ENCODE measurements at regions not wholly inside any gene's neighbourhood (a gene's known extent, or its start where the extent isn't known, plus 50 kb on each side); places are given as distances from the start of the nearest gene placed in this dataset.

DNA sequence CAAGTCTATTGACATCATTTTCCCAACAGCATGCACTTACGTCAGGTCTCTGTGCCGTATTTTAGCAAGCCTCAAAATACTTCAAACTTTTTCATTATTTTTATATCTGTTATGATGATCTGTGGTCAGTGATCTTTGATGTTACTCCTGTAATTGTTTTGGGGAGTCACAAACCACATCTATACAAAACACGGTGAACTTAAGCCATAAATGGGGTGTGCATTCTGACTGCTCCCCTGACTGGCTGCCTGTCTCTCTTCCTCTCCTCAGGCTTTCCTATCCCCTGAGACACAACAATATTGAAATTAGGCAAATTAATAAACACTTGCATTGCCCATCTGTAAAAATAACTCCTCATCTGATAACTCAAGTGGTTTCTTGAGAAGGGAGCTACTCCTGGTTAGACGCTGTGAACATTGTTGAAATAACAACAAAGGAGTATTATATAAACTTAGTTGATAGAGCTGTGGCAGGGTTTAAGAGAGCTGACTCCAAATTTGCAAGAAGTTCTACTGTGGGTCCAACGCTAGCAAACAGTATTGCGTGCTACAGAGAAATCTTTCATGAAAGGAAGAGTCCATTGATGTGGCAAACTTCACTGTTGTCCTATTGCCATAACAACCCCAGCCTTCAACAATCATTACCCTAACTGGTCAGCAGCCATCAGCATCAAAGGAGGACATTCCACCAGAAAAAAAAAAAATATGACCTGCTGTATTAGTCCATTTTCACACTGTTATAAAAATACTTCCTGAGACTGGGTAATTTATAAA lies 105.8 kb upstream of the DSCAM start:
- H3K9me3 ChIP-seq (ENCODE audit: low read depth, low read length), result no peaks in the 10 kb centered on the region
- no peak for DNase-seq (ENCODE audit: low read depth, low spot score)
- H3K27ac ChIP-seq, result no peak overlapping the region
- no peaks in the 10 kb centered on the region for H3K36me3 ChIP-seq (ENCODE audit: insufficient read depth, low read length)
- no peak overlapping the region for H3K4me3 ChIP-seq
- TF ChIP-seq EZH2 (IDR thresholded peaks at IDR 0.05) (no peak), POLR2AphosphoS5 (IDR thresholded peaks at IDR 0.05; ENCODE audit: borderline replicate concordance, low read depth, low read length) (no peak), FOXP2 (optimal IDR thresholded peaks at IDR 0.05; ENCODE audit: control extremely low read depth, extremely low read length, insufficient read depth) (no peak)
- H3K9ac ChIP-seq (ENCODE audit: insufficient read length), result no peak overlapping the region

GRCh38 chr21:40964691-40965090 lies 117.7 kb upstream of the DSCAM start:
- no peak for TF ChIP-seq EZH2 (IDR thresholded peaks at IDR 0.05)
- TF ChIP-seq FOXP2 (optimal IDR thresholded peaks at IDR 0.05; ENCODE audit: control extremely low read depth, extremely low read length, insufficient read depth), result no peak
- TF ChIP-seq POLR2AphosphoS5 (IDR thresholded peaks at IDR 0.05; ENCODE audit: borderline replicate concordance, low read depth, low read length), result no peak
- Histone ChIP-seq H3K36me3 (ENCODE audit: insufficient read depth, low read length) (no peaks in the 10 kb centered on the region), H3K27ac (peak overlapping the region; percentile 36; the same call in 1 of the 2 replicates), H3K9ac (ENCODE audit: insufficient read length) (no peak overlapping the region), H3K9me3 (ENCODE audit: low read depth, low read length) (no peaks in the 10 kb centered on the region), H3K4me3 (peak overlapping the region; percentile 11; the same call in 1 of the 2 replicates)
- DNase-seq (ENCODE audit: low read depth, low spot score), result no peak

DNA sequence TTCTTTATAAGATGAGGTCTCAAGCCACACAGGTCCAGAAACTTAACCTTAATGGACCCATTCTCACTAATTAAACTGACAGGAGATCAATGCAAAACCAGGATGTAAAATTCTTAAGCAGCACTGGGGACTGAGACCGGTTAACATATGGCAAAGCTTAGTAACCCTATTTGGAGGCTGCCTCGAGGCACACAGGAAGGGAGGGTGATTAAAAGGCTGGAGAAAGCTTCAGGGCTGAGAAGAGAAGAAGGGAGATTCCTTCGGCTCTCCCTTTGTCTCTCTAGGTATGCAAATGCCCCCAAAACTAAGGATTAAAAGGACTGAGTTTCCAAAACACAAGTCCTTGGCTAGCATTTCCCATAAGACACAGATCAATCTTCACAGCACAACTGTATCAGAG lies 120.8 kb upstream of the DSCAM start:
- TF ChIP-seq POLR2AphosphoS5 (IDR thresholded peaks at IDR 0.05; ENCODE audit: borderline replicate concordance, low read depth, low read length) (no peak), EZH2 (IDR thresholded peaks at IDR 0.05) (no peak), FOXP2 (optimal IDR thresholded peaks at IDR 0.05; ENCODE audit: control extremely low read depth, extremely low read length, insufficient read depth) (no peak)
- no peak for DNase-seq (ENCODE audit: low read depth, low spot score)

DNA sequence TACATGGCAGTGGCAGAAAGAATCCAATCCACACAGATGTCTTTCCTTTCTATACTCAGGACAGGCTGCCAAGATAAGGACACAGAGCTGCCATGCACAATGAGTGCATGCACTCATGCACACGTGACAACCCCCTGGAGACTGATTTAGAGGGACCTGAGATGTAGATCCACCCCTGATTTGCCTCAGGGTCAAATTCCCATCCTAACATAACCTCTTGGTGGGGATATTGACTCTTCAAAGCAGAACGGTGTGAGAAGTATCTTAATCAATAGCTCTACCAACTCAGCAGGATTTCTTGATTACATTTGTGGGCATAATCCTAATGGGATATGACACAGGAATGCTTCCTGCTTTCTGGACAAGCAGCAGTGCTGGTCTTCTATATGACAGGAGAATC lies 125.2 kb upstream of the DSCAM start:
- H3K9me3 ChIP-seq (ENCODE audit: low read depth, low read length), result no peaks in the 10 kb centered on the region
- no peak overlapping the region for H3K9ac ChIP-seq (ENCODE audit: insufficient read length)
- no peak overlapping the region for H3K4me3 ChIP-seq
- H3K27ac ChIP-seq, result no peak overlapping the region
- no peaks in the 10 kb centered on the region for H3K36me3 ChIP-seq (ENCODE audit: insufficient read depth, low read length)
- no peak for TF ChIP-seq EZH2 (IDR thresholded peaks at IDR 0.05)
- TF ChIP-seq FOXP2 (optimal IDR thresholded peaks at IDR 0.05; ENCODE audit: control extremely low read depth, extremely low read length, insufficient read depth), result no peak
- TF ChIP-seq POLR2AphosphoS5 (IDR thresholded peaks at IDR 0.05; ENCODE audit: borderline replicate concordance, low read depth, low read length), result no peak
- no peak for DNase-seq (ENCODE audit: low read depth, low spot score)

More for the DNA sequence above, 120.8 kb upstream of the DSCAM start:
- peak overlapping the region; percentile 26 for H3K9ac ChIP-seq (ENCODE audit: insufficient read length)
- no peak overlapping the region for H3K27ac ChIP-seq
- H3K36me3 ChIP-seq (ENCODE audit: insufficient read depth, low read length), result no peaks in the 10 kb centered on the region
- no peaks in the 10 kb centered on the region for H3K9me3 ChIP-seq (ENCODE audit: low read depth, low read length)
- peak overlapping the region; percentile 45; the same call in 1 of the 2 replicates for H3K4me3 ChIP-seq

GRCh38 chr21:40976198-40977109 lies 129.5 kb upstream of the DSCAM start:
- no peak for DNase-seq (ENCODE audit: low read depth, low spot score)
- no peak overlapping the region for H3K9ac ChIP-seq (ENCODE audit: insufficient read length)
- H3K27ac ChIP-seq, result no peak overlapping the region
- H3K36me3 ChIP-seq (ENCODE audit: insufficient read depth, low read length), result no peaks in the 10 kb centered on the region
- H3K9me3 ChIP-seq (ENCODE audit: low read depth, low read length), result peaks cover 4% of the 10 kb centered on the region; the same call in 1 of the 2 replicates
- H3K4me3 ChIP-seq, result no peak overlapping the region
- TF ChIP-seq FOXP2 (optimal IDR thresholded peaks at IDR 0.05; ENCODE audit: control extremely low read depth, extremely low read length, insufficient read depth), result no peak
- no peak for TF ChIP-seq EZH2 (IDR thresholded peaks at IDR 0.05)
- no peak for TF ChIP-seq POLR2AphosphoS5 (IDR thresholded peaks at IDR 0.05; ENCODE audit: borderline replicate concordance, low read depth, low read length)

DNA sequence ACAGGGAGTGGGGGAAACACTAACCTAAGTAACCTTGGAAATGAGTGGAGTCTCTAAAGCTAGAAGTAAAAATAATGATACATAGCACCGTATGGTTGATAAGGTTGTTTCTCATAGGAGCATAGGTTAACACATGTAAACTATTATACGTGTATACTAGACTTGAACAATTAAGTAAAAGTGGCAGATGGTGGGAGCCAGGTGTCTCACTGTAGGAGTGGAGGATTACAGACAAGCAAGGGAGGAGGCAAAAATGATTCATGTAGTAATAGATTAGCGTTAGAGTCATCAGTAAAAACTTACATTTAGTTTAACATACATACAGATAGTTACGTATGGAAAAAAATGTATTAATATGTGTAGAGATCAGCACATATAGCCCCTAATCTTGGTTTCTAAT lies 138.4 kb upstream of the DSCAM start:
- H3K4me3 ChIP-seq, result no peak overlapping the region
- DNase-seq (ENCODE audit: low read depth, low spot score), result no peak
- H3K27ac ChIP-seq, result no peak overlapping the region
- H3K36me3 ChIP-seq (ENCODE audit: insufficient read depth, low read length), result no peaks in the 10 kb centered on the region
- TF ChIP-seq EZH2 (IDR thresholded peaks at IDR 0.05) (no peak), FOXP2 (optimal IDR thresholded peaks at IDR 0.05; ENCODE audit: control extremely low read depth, extremely low read length, insufficient read depth) (no peak), POLR2AphosphoS5 (IDR thresholded peaks at IDR 0.05; ENCODE audit: borderline replicate concordance, low read depth, low read length) (no peak)
- no peak overlapping the region for H3K9ac ChIP-seq (ENCODE audit: insufficient read length)
- H3K9me3 ChIP-seq (ENCODE audit: low read depth, low read length), result peaks cover 7% of the 10 kb centered on the region; the same call in 1 of the 2 replicates

- H3K36me3 ChIP-seq (ENCODE audit: insufficient read depth, low read length), result no peaks in the 10 kb centered on the region
- no peak overlapping the region for H3K27ac ChIP-seq
- TF ChIP-seq POLR2AphosphoS5 (IDR thresholded peaks at IDR 0.05; ENCODE audit: borderline replicate concordance, low read depth, low read length) (no peak), FOXP2 (optimal IDR thresholded peaks at IDR 0.05; ENCODE audit: control extremely low read depth, extremely low read length, insufficient read depth) (no peak), EZH2 (IDR thresholded peaks at IDR 0.05) (no peak)
- no peak overlapping the region for H3K4me3 ChIP-seq
- H3K9ac ChIP-seq (ENCODE audit: insufficient read length), result no peak overlapping the region
- H3K9me3 ChIP-seq (ENCODE audit: low read depth, low read length), result no peaks in the 10 kb centered on the region
- DNase-seq (ENCODE audit: low read depth, low spot score), result no peak
These were observed 143.4 kb upstream of the DSCAM start for GRCh38 chr21:40990366-40990765.

DNA sequence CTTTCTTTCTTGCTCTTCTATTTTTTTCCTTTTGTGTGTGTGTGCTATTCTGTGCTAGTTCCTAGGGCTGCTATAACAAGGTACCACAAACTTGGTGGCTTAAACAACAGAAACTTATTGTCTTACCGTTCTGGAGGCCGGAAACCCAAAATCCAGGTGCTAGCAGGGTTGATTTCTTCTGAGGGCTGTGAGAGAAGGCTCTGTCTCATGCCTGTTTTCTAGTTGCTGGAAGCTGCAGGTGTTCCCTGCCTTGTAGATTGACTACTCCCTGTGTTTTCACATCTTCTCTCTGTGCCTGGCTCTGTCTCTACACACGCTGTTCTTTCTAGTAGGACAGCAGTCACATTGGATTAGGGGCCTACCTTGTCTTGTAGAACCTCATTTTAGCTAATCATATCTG lies 150.9 kb upstream of the DSCAM start:
- no peak overlapping the region for H3K4me3 ChIP-seq
- H3K27ac ChIP-seq, result no peak overlapping the region
- H3K9ac ChIP-seq (ENCODE audit: insufficient read length), result no peak overlapping the region
- no peak for TF ChIP-seq POLR2AphosphoS5 (IDR thresholded peaks at IDR 0.05; ENCODE audit: borderline replicate concordance, low read depth, low read length)
- no peak for TF ChIP-seq FOXP2 (optimal IDR thresholded peaks at IDR 0.05; ENCODE audit: control extremely low read depth, extremely low read length, insufficient read depth)
- no peak for TF ChIP-seq EZH2 (IDR thresholded peaks at IDR 0.05)
- no peaks in the 10 kb centered on the region for H3K36me3 ChIP-seq (ENCODE audit: insufficient read depth, low read length)
- H3K9me3 ChIP-seq (ENCODE audit: low read depth, low read length), result no peaks in the 10 kb centered on the region; the same call in 1 of the 2 replicates
- DNase-seq (ENCODE audit: low read depth, low spot score), result no peak
